A673 (cell line): ENCODE measurements at regions not wholly inside any gene's neighbourhood (a gene's known extent, or its start where the extent isn't known, plus 50 kb on each side); places are given as distances from the start of the nearest gene placed in this dataset.

ENCODE experiments used
- BruUV-seq: library from RNA; stranded (reverse); fragments of 400-500 nt; replicated peaks from 2 replicates; lab custom pipeline; 2021; lab: Mats Ljungman, UMichigan
- CTCF ChIA-PET: fragments of 300-600 bp; sonication (Branson Sonifier 250); formaldehyde crosslinking; loops from one replicate; lab custom pipeline; 2022; ENCODE audit warnings: antibody characterized with exemption; lab: Charles Lee
- POLR2A ChIA-PET: fragments of 300-600 bp; sonication (Branson Sonifier 250); formaldehyde crosslinking; loops from one replicate; lab custom pipeline; 2022; ENCODE audit warnings: antibody characterized with exemption; ENCODE audit not compliant: low non-redundant PET; lab: Charles Lee
- DNase-seq: peaks from one replicate; pipeline ENCODE4 v3.0.0-alpha.2; 2015; ENCODE audit warnings: low spot score
- H3K27ac ChIP-seq: fragments of 200-600 bp; sonication (generic); 2 replicates; pipeline ENCODE4 v1.5.1; 2016; ENCODE audit warnings: mixed run types, low read depth, mild to moderate bottlenecking, mixed read lengths, antibody characterized with exemption, low read length; ENCODE audit not compliant: poor library complexity, severe bottlenecking
- H3K27me3 ChIP-seq: fragments of 200-600 bp; sonication (generic); replicated peaks from 2 replicates; pipeline ENCODE4 v1.6.1; 2017; ENCODE audit warnings: mixed run types, low read depth, mild to moderate bottlenecking, mixed read lengths, antibody characterized with exemption, low read length; ENCODE audit not compliant: insufficient read depth, poor library complexity
- H3K36me3 ChIP-seq: fragments of 200-600 bp; sonication (generic); 2 replicates; pipeline ENCODE4 v1.6.1; 2016; ENCODE audit warnings: mixed run types, mild to moderate bottlenecking, mixed read lengths, antibody characterized with exemption, low read length; ENCODE audit not compliant: insufficient read depth, poor library complexity, severe bottlenecking
- H3K4me1 ChIP-seq: fragments of 200-600 bp; sonication (generic); 2 replicates; pipeline ENCODE4 v1.6.1; 2017; ENCODE audit warnings: mixed run types, mild to moderate bottlenecking, mixed read lengths, antibody characterized with exemption, low read length; ENCODE audit not compliant: insufficient read depth, poor library complexity, severe bottlenecking
- H3K4me3 ChIP-seq: fragments of 200-600 bp; sonication (generic); 2 replicates; pipeline ENCODE4 v1.5.1; 2016; ENCODE audit warnings: low read depth, mixed run types, mild to moderate bottlenecking, mixed read lengths, low read length; ENCODE audit not compliant: poor library complexity, severe bottlenecking
- H3K9me3 ChIP-seq: fragments of 200-600 bp; sonication (generic); 2 replicates; pipeline ENCODE4 v1.6.1; 2016; ENCODE audit warnings: mixed run types, low read depth, mild to moderate bottlenecking, mixed read lengths, antibody characterized with exemption, low read length; ENCODE audit not compliant: poor library complexity, severe bottlenecking
- EZH2 ChIP-seq: fragments of 200-600 bp; sonication (generic); IDR thresholded peaks from 2 replicates; pipeline ENCODE4 v1.6.1; 2017; ENCODE audit warnings: borderline replicate concordance, low read depth, mild to moderate bottlenecking, mixed read lengths, antibody characterized with exemption, low read length; ENCODE audit not compliant: poor library complexity, severe bottlenecking
- intact Hi-C: fragments of 100-400 bp; cut with micrococcal nuclease; formaldehyde crosslinking; loops from one replicate; pipeline ENCODE4 v1.10.0; 2022; ENCODE audit not compliant: unreplicated experiment
- TF ChIP-seq, protein P1 (sequence below): fragments of 300-800, 200-600 bp; sonication (generic); conservative IDR thresholded peaks from 2 replicates; pipeline ENCODE4 v1.5.1; 2017; ENCODE audit warnings: low read depth, mild to moderate bottlenecking, antibody characterized with exemption, low read length, moderate library complexity, mixed read lengths

DNA sequence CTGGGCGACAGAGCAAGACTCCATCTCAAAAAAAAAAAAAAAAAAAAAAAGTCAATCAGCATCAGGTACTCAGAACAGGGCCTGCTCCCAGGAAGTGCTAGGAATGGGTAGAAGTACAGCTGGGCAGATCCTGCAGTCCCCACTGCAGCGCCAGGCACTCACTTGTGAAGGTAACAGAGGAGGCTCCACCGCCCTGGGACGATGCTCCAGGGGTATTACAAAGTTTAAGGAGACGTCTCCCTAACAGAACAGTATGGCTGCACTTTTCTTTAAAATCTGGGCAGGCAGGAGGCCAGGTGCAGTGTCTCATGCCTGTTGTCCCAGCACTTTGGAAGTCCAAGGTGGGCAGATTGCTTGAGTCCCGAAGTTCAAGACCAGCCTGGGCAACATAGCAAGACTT, 1449.0 kb downstream of the BRD1 start:
- no peak for DNase-seq
- intact Hi-C loops, result no loop called here

GRCh38 chr22:48376936-48377712, 1450.5 kb downstream of the BRD1 start:
- H3K9me3 ChIP-seq, result no peaks in the 10 kb centered on the region
- POLR2A ChIA-PET, result no interaction called here
- DNase-seq, result no peak
- peaks cover 21% of the 10 kb centered on the region for H3K27me3 ChIP-seq
- no peaks in the 10 kb centered on the region for H3K36me3 ChIP-seq
- BruUV-seq, result no TSS peak
- CTCF ChIA-PET, result no interaction called here
- no peaks in the 10 kb centered on the region for H3K4me1 ChIP-seq
- intact Hi-C loops, result no loop called here
- TF ChIP-seq EZH2, result no peak
- H3K4me3 ChIP-seq, result no peak overlapping the region
- no peak overlapping the region for H3K27ac ChIP-seq

More for the DNA sequence above, 1449.0 kb downstream of the BRD1 start:
- H3K4me3 ChIP-seq, result no peak overlapping the region
- no peaks in the 10 kb centered on the region for H3K36me3 ChIP-seq
- ChIA-PET POLR2A (no interaction called here), CTCF (no interaction called here)
- BruUV-seq, result no TSS peak
- peaks cover 21% of the 10 kb centered on the region for H3K27me3 ChIP-seq
- H3K9me3 ChIP-seq, result no peaks in the 10 kb centered on the region
- TF ChIP-seq EZH2, result no peak
- TF ChIP-seq, protein P1, sequence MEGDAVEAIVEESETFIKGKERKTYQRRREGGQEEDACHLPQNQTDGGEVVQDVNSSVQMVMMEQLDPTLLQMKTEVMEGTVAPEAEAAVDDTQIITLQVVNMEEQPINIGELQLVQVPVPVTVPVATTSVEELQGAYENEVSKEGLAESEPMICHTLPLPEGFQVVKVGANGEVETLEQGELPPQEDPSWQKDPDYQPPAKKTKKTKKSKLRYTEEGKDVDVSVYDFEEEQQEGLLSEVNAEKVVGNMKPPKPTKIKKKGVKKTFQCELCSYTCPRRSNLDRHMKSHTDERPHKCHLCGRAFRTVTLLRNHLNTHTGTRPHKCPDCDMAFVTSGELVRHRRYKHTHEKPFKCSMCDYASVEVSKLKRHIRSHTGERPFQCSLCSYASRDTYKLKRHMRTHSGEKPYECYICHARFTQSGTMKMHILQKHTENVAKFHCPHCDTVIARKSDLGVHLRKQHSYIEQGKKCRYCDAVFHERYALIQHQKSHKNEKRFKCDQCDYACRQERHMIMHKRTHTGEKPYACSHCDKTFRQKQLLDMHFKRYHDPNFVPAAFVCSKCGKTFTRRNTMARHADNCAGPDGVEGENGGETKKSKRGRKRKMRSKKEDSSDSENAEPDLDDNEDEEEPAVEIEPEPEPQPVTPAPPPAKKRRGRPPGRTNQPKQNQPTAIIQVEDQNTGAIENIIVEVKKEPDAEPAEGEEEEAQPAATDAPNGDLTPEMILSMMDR, result no peak
- H3K4me1 ChIP-seq, result no peaks in the 10 kb centered on the region
- H3K27ac ChIP-seq, result no peak overlapping the region

- intact Hi-C loops, result no loop called here
- no TSS peak for BruUV-seq
- Histone ChIP-seq H3K36me3 (no peaks in the 10 kb centered on the region), H3K4me3 (no peak overlapping the region), H3K27me3 (peaks cover 21% of the 10 kb centered on the region), H3K9me3 (no peaks in the 10 kb centered on the region), H3K27ac (no peak overlapping the region), H3K4me1 (no peaks in the 10 kb centered on the region)
- ChIA-PET POLR2A (no interaction called here), CTCF (no interaction called here)
- TF ChIP-seq, protein P1, result no peak
- no peak for TF ChIP-seq EZH2
- DNase-seq, result no peak
Observed at GRCh38 chr22:48376428-48376827, 1451.2 kb downstream of the BRD1 start.
